Adrenal gland (tissue), 5 donors: ENCODE measurements at regions not wholly inside any gene's neighbourhood (a gene's known extent, or its start where the extent isn't known, plus 50 kb on each side); places are given as distances from the start of the nearest gene placed in this dataset.

Source experiments
- CTCF ChIP-seq, 6 experiments: fragments of 450-650 bp in 4 of 6; fragments of 200-600 bp in 2 of 6; sonication (generic) in 1 of 6; IDR thresholded peaks; 1 replicate in 5 of 6; 2 replicates in 1 of 6; pipeline versions ENCODE4 v1.5.1 to v1.8.0; 2016 to 2021; ENCODE audit warnings: antibody characterized with exemption in 6 of 6, mild to moderate bottlenecking in 2 of 6, moderate library complexity in 1 of 6
- POLR2A ChIP-seq, 2 donors: fragments of 450-650 bp; IDR thresholded peaks; one replicate each; pipeline ENCODE4 v1.6.1; 2017; ENCODE audit warnings: antibody characterized with exemption in 2 of 2, mild to moderate bottlenecking in 2 of 2, moderate library complexity in 1 of 2
- donor health status: DM: no; HTN: no; CAD: no.

DNA sequence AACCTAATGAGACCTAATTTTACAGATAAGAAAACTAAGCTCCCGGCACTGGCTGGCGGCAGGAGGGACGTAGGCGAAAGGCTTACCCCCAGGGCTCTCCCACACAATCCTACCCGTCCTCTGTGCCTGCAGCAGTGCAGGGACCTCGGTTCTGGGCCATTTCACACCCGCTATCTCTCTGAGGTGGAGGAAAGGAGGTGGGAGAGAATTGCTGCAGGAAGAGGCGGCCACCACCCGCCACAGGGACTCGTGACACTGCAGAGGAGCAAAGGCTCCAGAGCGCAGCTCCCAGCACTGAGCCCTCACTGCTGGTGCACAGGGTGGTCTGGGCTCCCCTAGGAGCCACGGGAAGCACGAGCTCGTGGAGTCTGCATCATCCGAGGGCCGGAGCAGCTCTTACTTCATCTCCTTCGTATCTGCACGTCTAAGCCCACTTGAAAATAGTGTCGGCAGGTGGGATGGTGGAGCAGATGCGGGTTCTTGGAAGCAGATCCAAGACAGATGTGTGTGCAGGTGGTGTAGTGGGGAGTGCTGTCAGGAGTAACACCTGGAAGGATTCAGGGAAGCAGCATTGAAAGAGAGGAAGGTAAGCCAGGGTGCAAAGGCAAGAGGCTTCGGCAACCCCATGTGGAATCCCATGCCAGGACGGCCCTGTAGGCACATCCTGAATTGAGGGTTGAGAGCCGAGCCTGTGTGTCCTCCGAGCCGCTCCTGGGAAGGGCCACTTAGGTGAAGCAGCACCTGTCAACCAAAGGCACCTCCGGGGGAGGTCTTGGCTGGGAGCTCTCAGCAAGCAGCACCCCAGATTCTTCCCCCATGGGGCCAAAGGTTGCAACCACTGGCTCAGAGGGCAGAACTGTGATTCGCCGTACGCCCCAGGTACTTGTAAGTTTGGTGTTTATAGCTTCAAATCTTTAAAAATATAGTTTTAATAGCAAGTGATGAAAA, 115.8 kb upstream of the SPACA7 start:
- TF ChIP-seq CTCF (IDR thresholded peaks at IDR 0.05): no peak
- TF ChIP-seq POLR2A (IDR thresholded peaks at IDR 0.05): no peak
